CD4-positive, alpha-beta T cell treated with Interleukin-12 subunit alpha and Interleukin-12 subunit beta, for 1 hour (primary cell): ENCODE measurements at regions not wholly inside any gene's neighbourhood (a gene's known extent, or its start where the extent isn't known, plus 50 kb on each side); places are given as distances from the start of the nearest gene placed in this dataset.

Experiments
- DNase-seq: peaks from one replicate; pipeline ENCODE4 v3.0.0-alpha.2; 2020

DNA sequence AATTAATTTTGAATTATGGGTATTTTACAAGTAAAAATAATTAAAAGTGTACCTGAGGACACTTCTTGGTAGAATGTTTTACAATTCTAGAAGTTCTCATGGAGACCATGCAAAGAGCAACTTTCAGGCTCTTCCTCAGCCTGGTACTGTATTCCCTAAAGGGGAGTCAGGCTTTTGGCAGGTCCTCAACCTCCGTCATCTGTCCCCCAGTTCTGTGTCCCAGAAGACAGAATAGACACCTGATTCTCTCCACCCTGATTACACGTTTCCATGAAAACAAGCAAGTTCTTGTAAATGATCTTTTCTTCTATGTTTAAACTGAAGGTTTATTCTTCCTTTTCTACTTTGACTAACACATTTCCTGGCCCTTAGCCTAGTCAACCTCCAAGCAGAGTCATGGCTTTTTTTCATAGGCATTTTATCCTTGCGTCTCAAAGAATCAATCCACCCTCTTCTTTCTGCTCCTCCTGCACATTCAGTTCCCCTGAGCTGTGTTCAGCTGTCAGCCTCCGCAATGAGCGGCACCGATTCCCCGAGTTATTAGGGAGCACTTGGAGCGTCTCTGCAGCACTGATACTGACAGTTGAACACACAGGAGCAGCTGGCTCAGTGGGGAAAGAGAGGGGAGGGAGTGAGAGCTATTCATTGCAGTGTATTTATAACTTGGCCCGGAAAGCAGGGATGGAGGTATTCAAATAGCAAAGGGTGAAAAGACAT is 1082.4 kb upstream of the MAP3K7 start:
- no peak for DNase-seq

- no peak for DNase-seq
These were observed 1080.7 kb upstream of the MAP3K7 start for GRCh38 chr6:91667596-91667995.

GRCh38 chr6:91664327-91664959 is 1077.6 kb upstream of the MAP3K7 start:
- no peak for DNase-seq

DNA sequence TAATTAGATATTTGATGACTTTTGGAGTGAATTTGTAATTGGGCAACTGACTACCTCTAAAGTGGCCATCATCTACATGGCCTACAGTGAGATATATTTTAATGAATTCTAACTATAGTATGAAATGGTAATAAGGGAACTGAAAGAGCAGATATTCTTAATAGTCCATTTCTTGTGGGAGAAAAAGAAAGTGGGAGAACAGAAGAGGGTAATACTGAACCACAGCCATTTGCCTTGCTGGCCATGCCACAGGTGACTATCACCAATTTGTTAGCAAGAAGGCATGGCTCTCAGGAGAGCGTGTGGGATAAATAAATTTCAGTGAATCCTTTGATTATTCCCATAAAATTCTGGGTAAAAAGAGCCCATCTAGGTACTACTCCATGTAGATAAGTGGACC is 1074.0 kb upstream of the MAP3K7 start:
- no peak for DNase-seq

DNA sequence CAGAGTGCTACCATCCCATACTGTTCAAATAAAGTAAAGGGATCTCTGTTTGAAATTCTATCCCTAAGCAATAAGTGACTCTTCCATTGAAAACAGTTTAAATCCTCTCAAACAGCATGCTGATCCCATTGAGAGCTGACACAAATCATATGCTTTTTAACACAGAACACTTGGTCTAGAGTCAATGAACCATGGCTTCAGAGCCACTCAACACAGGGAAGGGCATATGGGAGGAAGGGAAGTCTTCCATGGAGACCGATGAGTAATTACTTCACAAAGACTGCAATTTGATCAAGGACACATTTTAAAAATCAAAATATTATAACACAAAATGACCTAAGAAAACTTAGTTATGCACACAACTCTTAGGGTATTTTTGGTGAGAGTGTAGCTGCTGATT is 1073.0 kb upstream of the MAP3K7 start:
- no peak for DNase-seq

GRCh38 chr6:91654793-91655192 is 1067.9 kb upstream of the MAP3K7 start:
- no peak for DNase-seq

GRCh38 chr6:91654357-91654756 is 1067.5 kb upstream of the MAP3K7 start:
- DNase-seq = no peak

DNA sequence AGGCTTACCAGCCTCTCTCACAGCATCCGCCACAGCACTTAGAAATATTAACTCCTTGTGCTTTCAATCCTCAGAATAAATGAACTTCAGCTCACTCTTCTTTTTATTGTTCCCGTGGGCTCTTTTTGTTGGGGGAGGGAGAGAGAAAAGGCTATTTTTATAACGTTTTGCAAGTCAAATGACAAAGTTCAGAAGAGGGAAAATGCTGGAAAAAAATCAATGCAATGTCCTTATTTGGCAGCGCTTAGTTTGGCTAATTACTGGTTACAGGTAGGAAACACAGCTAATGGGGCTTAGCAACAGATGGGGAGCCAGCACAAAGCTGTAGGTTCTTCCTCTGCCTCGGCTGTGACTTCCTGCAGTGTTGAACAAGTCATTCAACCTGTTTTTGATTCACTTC is 1067.0 kb upstream of the MAP3K7 start:
- no peak for DNase-seq

DNA sequence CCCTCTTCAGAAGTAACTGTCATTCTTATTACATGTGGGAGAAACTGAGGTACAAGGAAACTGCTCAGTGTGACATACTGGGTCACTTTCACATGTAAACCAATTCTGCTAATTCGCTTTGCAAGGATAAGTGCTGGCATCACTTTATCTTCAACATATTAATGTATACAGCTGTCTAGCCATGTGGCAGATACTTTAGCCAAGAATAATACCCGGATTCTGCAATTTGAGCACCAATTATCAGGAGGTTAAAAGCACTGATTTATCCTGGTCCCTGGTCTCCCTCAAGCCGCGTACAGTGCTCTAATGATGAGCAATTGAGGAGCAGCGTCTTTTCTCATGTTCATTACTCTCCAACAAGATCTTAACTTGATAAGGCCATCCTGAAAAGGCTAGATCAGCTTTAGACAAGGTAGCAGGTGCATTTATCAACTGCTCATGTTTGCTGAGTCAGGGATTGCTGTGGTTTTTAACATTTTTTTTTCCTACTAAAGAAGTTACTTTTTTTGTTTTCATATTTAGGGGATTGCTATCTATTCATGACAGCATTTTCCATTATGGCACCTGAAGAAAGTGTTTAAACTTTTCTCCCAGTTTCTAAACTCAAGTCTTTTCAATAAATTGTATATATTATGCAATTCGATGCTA is 1066.3 kb upstream of the MAP3K7 start:
- DNase-seq = no peak

DNA sequence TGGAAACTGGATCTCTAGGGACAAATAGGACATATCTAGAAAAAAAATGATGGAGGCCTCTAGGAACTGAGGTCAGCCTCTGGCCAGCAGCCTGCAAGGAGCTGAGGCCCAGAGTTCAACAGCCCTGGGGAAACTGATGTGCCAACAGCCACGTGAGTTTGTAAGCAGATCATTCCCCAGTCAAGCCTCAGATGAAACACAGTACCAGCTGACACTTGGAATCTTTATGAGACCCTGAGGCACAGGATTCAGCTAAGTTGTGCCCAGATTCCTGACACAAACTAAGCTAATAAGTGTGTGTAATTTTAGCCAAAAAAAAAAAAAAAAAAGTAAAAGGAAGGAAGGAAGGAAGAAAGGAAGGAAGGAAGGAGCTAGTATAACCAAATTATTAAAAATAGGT is 1059.8 kb upstream of the MAP3K7 start:
- no peak for DNase-seq

DNA sequence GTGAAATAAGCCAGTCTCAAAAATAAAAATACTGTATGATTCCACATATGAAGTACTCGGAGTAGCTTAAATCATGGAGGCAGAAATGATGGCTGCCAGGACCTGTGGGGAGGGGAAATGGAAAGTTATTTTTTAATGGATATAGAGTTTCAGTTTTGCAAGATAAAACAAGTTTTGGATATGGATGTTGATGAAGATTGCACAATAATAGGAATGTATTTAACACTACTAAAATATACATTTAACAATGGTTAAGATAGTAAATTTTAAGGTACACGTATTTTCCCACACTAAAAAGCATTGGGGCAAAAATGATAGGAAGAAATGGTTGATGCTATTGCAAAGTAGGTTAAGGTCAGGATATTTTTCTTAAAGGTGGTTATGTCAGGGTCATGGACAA is 1058.9 kb upstream of the MAP3K7 start:
- DNase-seq = no peak

GRCh38 chr6:91637217-91637616 is 1050.3 kb upstream of the MAP3K7 start:
- no peak for DNase-seq

GRCh38 chr6:91634791-91635190 is 1047.9 kb upstream of the MAP3K7 start:
- DNase-seq = no peak

GRCh38 chr6:91633374-91634111 is 1046.7 kb upstream of the MAP3K7 start:
- no peak for DNase-seq

GRCh38 chr6:91632308-91632707 is 1045.4 kb upstream of the MAP3K7 start:
- DNase-seq = no peak

GRCh38 chr6:91631227-91631626 is 1044.4 kb upstream of the MAP3K7 start:
- DNase-seq = no peak

DNA sequence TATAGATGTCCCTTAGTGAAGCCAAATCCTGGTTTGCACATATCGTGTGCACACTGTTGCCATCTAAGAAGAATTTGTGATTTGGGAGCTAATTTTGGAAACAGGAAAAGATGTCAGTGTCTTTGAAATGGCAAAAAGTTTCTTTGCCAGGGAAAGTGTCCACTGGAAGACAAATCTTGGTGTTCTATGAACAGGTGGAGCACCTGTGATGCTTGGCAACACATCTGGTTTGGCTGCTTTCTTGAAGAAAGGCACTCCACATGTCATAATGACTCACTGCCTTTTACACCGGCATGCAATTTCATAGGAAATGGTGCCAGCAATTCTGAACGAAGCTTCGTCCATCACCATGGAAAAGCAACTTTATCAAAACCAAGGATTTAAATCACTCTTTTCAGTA is 1040.0 kb upstream of the MAP3K7 start:
- no peak for DNase-seq

DNA sequence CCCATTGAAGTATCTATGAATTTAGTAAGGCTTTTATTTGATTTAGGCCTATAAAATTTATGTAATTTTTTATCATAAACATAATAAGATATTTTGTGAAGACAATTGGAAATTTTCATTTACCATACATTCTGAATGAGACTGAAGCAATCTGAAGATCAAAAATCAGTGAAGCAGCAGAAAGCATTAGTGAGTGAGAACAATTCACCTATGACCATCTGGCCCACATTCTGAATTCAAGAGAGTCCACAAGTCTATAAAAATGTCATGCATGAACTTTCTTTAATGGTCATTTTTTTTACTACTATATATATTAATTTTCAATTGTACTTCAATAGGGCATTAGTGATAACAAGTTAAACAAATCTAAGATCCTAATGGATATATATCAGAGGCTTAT is 1026.6 kb upstream of the MAP3K7 start:
- no peak for DNase-seq

DNA sequence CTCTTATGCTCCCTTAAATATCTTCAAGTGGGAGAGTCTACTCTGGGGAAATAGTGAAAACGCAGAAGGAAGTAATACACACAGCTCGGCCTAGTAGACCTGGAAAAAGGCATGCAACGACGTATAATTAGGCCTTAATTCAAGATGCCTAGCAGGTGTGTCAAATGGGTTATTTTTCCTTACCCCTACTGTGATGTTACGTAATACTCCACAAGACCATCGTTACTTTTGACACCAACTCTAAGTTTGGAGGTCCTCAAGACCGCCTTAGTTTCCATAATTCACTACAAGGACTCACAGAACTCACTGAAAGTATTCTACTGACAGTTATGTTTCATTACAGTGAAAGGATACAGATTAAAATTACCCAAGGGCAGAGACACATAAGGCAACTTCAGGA is 1024.3 kb upstream of the MAP3K7 start:
- DNase-seq = no peak

- no peak for DNase-seq
These were observed 1021.6 kb upstream of the MAP3K7 start for GRCh38 chr6:91608428-91608827.

GRCh38 chr6:91606148-91606901 is 1019.5 kb upstream of the MAP3K7 start:
- DNase-seq = no peak

- DNase-seq = no peak
These were observed 1013.7 kb upstream of the MAP3K7 start for GRCh38 chr6:91600561-91600960.

- no peak for DNase-seq
These were observed 1003.3 kb upstream of the MAP3K7 start for GRCh38 chr6:91590191-91590590.
